HG03095 (cell line): ENCODE measurements at regions not wholly inside any gene's neighbourhood (a gene's known extent, or its start where the extent isn't known, plus 50 kb on each side); places are given as distances from the start of the nearest gene placed in this dataset.

Experiments
- ATAC-seq: cut with Tn5 transposase; IDR thresholded peaks from one replicate; pipeline ENCODE4 v1.9.1; 2021; ENCODE audit warnings: moderate library complexity; ENCODE audit not compliant: unreplicated experiment

- no peak for ATAC-seq
These were observed 282.6 kb downstream of the IRF8 start for GRCh38 chr16:86181526-86181925.

GRCh38 chr16:86184185-86184584, 285.2 kb downstream of the IRF8 start:
- ATAC-seq = no peak

DNA sequence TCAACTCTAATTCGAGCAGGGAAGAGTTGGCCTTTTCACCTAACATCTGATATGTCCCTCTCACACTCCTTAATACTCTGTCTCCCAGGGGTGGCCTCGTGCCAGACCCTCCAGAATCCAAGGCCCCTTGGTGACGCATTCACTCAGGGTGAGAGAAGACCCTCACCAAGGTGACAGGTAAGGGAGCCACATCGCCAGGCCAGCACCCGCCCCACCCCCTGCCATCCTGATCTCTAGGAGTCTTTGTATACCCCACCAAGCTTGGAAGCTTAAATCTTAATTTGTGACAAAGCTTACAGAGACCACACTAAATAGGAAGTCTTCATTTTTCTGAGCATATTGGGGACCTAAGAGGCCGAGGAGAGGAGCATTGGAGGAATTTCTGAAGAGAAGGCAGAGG, 286.1 kb downstream of the IRF8 start:
- ATAC-seq = no peak

DNA sequence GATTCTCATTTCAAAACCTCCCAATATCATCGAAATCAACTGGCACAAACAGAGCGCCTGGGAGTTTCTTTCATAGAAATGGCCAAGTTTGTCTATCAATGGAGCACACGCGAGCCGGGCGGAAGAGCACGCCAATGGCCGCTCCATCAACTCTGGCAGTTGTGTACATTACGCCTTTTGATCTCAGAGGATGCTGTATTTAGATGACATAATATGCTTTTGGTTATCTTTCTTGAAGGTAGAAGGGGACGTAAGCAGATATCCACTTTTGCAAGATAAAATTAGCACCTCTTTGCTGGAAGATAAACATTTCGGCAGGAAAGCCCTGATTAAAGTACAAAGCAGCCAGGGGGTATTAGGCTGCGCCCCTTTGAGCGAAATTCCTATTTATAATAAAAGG, 287.4 kb downstream of the IRF8 start:
- no peak for ATAC-seq

DNA sequence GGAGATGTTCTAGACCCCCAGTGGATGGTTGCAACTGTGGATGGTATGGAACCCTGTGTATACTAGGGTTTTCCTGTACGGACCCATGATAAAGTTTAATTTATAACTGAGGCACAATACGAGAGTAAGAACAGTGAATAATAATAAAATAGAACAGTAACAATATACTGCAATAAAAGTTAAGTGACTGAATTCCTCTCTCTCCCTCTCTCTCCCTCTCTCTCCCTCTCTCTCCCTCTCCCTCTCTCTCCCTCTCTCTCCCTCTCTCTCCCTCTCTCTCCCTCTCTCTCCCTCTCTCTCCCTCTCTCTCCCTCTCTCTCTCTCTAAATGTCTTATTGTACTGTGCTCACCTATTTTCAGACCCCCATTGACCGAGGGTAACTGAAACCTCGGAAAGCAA, 291.0 kb downstream of the IRF8 start:
- no peak for ATAC-seq

GRCh38 chr16:86191663-86192062, 292.7 kb downstream of the IRF8 start:
- no peak for ATAC-seq

GRCh38 chr16:86193528-86194193, 294.7 kb downstream of the IRF8 start:
- no peak for ATAC-seq

DNA sequence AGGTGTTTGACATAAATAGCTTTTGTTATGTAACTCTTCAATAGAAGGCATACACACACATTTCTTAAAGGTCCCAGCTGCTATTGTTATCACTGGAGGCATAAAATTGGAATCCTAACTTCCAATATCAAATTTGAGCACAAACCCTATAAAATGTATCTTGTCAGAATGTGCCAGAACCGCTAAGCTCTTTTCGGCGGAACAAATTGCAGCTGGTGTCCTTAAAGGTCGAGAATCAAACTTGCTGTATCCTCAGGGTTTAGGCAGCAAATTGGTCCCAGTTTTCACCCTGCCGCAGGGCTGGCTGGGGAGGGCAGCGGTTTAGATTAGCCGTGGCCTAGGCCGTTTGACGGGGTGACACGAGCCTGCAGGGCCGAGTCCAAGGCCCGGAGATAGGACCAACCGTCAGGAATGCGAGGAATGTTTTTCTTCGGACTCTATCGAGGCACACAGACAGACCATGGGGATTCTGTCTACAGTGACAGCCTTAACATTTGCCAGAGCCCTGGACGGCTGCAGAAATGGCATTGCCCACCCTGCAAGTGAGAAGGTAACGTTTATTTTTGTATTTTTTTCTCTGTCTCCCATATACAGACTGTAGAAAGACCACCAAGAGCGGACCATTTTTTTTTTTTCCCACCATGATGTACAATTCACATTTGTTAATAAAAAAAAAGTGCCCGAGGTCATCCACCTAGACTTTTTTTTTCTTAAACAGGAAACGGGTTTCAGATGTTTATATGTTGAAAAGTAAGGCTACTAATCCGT, 297.1 kb downstream of the IRF8 start:
- ATAC-seq = no peak

- ATAC-seq = no peak
These were observed 297.9 kb downstream of the IRF8 start for GRCh38 chr16:86196687-86197391.

DNA sequence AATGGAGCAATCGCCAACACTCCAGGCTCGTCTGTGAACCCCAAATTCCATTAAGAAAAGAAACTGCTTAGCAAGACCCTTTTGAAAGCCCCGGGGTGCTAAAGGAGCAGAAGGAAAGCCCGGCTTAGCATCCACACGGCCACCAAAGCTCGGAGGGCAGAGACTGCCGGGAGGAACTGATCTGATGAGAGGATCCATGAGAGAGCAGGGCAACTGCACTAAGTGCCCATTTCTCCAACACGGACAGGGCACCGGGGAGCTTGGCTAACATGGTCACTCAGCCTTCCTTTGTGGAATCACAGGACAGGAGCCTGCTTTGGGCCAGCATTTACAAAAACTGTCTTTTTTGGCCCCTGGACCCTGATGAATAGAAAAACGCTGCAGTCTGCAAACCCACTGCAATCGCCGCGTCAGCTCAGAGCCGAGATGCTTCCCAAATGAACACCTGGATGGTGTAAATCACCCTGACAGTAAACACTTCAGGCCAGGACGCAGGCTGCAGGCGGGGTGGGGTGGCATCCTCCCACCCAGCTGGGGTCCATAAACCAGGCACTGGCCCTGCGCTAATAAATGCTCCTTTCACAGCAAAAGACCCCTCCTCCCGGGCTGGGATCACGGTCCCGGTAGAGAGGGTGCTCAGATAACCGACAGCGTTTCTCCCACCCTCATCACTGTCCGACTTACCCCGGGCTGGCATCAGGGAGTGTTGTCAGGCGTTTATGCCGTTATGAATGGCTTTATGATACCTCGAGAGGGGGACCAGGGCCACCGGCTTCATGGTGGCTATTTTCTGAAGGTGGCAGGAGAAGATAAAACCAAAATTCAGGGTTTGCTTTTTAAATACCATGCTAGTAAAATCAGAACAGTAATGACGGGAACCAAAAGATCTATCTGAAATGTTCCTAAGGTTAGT, 299.5 kb downstream of the IRF8 start:
- ATAC-seq = no peak

GRCh38 chr16:86199182-86199581, 300.2 kb downstream of the IRF8 start:
- ATAC-seq = no peak

DNA sequence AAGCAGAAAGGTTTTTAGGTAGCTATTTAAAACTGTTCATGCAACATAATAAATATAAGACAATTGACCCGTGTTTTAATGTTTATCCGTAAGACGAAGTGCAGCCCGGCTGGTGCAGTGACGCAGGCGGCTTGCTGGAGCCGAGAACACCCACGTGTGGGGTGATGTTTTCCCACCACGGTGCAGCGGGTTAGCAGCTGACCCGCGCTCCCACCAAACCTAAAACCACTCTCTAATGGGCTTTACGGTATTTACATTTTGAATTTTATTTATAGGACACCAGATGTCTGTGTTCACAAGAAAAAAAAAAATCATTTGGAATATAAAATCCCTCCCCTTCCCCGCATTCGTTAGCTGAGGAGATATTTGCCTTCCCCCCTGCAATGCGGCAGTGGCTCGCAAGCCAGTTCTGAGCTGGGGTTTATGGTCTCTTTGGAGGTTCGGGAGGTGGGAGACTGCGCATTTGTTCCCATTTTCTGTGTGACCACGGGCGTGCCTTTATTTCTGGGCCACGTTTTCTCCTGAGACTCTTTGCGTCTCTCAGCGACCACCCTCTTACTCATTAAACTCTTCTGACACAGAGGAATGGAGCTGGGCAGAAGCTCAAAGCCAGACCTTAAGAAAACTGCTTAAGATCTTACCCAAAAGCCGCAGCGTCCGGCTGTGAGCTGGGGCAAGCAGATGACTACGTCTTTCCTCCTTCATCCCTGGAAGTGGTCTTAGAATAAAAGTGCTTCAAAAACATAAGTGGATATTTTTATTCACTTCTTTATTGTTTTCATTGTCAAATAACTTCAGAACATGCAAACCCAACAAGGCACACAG, 301.1 kb downstream of the IRF8 start:
- ATAC-seq = no peak

DNA sequence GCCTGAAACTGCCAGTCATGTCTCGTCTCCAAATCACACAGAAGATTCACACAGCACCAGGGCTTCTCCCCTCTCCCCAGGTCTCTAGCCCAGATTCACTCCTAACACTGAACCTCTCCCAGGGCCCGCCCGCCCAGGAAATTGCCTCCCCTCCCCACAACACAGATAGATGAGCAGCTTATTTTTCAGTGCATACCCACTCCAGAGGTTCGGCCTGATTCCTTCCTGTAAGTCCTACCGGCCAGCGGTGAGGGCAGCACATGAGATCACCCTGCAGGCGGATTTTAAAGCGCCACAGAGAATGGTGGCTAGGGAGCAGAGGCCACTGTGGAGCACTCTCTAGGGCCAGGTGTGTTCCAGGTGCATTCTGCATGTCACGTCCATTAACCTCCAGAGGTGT, 301.8 kb downstream of the IRF8 start:
- no peak for ATAC-seq

DNA sequence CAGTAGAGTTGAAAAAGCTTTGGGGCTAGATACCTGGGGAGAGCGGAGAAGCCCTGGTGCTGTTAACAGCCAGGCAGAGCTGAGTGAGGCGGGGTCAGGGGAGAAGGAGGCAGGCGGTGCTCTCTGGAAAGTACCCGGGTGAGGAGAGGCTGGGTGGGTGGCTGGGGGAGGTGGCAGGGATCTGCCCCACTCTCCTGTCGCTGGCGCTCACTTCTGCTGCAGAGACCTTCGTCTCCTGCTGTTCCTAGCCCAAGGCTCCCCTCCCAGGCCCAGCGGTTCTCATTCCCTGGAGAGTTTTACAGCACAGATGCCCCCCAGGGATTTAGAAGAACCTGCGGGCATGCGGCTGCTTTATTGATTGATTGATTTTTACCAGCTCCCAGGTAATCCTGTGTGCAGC, 302.8 kb downstream of the IRF8 start:
- no peak for ATAC-seq

- ATAC-seq = no peak
These were observed 303.3 kb downstream of the IRF8 start for GRCh38 chr16:86202267-86202666.

DNA sequence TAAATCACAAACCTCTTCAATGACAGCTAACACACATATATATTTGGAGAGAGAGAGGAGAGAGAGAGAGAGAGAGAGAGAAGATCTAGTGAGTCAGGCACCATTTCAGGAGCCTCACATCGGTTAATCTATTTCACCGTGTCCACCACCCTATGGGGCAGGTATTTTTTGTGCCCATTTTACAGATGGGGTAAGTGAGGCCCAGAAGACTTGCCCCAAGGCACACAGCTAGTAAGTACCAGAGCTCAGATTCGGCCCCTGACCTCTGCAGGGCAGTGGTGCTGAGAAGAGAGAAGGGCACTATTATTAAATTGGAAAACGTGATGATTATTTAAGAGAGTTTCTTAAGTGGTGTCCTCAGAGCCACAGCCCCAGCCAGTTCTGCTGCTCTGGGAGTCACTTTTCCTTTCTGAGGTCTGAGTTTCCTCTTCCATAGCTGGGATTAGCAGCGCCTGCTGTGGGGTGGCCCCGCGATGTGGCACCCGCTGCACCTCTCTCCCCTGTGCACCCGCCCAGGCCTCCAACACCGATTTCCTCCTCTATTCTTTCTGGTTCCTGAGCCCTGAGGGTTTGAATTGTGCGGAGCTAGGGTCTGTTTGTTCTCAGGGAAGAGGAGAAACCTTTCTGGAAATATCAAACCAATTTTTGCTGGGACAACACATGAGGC, 303.9 kb downstream of the IRF8 start:
- ATAC-seq = no peak

GRCh38 chr16:86203557-86204275, 304.8 kb downstream of the IRF8 start:
- ATAC-seq = no peak

DNA sequence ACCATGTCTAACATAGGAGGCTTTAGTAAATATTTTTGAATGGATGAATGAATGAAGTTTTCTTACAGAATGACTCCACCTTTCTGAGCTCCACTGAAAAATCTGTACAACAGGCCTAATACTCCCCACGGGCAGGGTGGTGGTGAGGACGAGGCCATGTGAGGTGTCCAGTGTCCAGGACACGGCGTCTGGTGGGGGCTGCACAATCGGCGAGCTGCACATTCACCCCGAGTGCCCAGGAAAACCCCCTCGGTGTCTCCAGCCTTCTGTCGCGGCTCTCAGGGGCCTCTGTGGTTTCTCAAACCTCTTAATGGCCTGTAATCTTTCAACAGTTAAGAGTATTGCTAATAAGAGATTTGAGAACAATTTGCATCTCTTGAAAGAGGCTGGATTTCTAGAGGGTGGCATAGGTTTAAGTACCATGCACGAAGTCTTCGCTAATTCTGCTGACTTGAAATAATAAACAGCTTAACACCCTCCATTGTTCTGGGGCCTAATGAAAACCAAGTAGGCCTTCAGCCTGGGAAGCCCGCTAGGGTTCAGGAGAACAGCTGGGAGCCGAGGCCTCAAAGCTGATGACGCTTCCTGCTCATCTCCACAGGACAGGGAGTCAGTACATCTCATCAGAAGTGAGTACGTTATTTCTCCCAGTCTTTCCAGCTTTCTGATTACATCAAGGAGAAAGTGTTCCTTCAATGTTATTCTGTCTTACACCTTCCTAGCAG, 304.6 kb upstream of the FOXF1 start:
- ATAC-seq = no peak
